ENCODE measurements at regions not wholly inside any gene's neighbourhood (a gene's known extent, or its start where the extent isn't known, plus 50 kb on each side); places are given as distances from the start of the nearest gene placed in this dataset.

DNA sequence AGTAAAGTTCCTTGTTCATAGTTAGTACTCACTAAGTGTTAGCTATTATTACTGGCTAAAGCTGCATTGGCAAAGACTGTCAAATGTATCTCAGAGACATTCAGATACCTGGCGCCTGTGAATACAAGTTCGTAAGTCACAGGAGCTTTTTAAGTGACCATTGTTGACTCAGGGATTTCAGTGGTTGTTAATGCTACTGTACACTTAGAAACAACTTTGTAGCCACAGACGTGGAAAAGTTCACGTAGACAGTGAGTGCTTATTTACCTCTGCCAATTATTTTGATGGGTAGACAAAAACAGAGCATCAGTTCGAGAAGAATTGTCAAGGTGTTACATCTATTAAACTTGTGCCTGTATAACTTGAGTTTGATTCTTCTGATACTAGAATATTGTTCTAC lies 59.1 kb upstream of the RRP15 start:
- TF ChIP-seq EZH2phosphoT487 (IDR thresholded peaks at IDR 0.05; ENCODE audit: low read depth) (no peak), CTCF (IDR thresholded peaks at IDR 0.05; ENCODE audit: low read depth, low read length) (no peak)
